MM.1S (cell line): ENCODE measurements at regions not wholly inside any gene's neighbourhood (a gene's known extent, or its start where the extent isn't known, plus 50 kb on each side); places are given as distances from the start of the nearest gene placed in this dataset.

Experiments
- DNase-seq: peaks from one replicate; pipeline ENCODE4 v3.0.0-alpha.2; 2015
- H2AFZ ChIP-seq: fragments of 300-600 bp; sonication (generic); 2 replicates; pipeline ENCODE4 v1.6.0; 2016; ENCODE audit warnings: antibody characterized with exemption, low read length
- H3F3A ChIP-seq: fragments of 300-600 bp; sonication (generic); 2 replicates; pipeline ENCODE4 v1.6.1; 2016; ENCODE audit warnings: mild to moderate bottlenecking, antibody characterized with exemption, low read length, moderate library complexity, mixed read lengths; ENCODE audit not compliant: insufficient read depth
- H3K27ac ChIP-seq: fragments of 300-600 bp; sonication (generic); 2 replicates; pipeline ENCODE4 v1.5.1; 2016; ENCODE audit warnings: mild to moderate bottlenecking, low read length
- H3K27me3 ChIP-seq: fragments of 300-600 bp; sonication (generic); replicated peaks from 2 replicates; pipeline ENCODE4 v1.6.0; 2016; ENCODE audit warnings: low read length; ENCODE audit not compliant: insufficient read depth
- H3K36me3 ChIP-seq: fragments of 300-600 bp; sonication (generic); replicated peaks from 2 replicates; pipeline ENCODE4 v1.6.1; 2016; ENCODE audit warnings: mild to moderate bottlenecking, low read length, mixed read lengths; ENCODE audit not compliant: insufficient read depth
- H3K4me1 ChIP-seq: fragments of 300-600 bp; sonication (generic); 2 replicates; pipeline ENCODE4 v1.6.1; 2016; ENCODE audit warnings: low read length, mixed read lengths
- H3K4me2 ChIP-seq: fragments of 300-600 bp; sonication (generic); 2 replicates; pipeline ENCODE4 v1.6.0; 2016; ENCODE audit warnings: low read depth, low read length
- H3K4me3 ChIP-seq: fragments of 300-600 bp; sonication (generic); 2 replicates; pipeline ENCODE4 v1.5.1; 2016; ENCODE audit warnings: low read length, mixed read lengths
- H3K79me2 ChIP-seq: fragments of 300-600 bp; sonication (generic); 2 replicates; pipeline ENCODE4 v1.6.1; 2016; ENCODE audit warnings: mixed run types, low read length, mixed read lengths
- H3K9ac ChIP-seq: fragments of 300-600 bp; sonication (generic); 2 replicates; pipeline ENCODE4 v1.6.1; 2016; ENCODE audit warnings: low read length, mixed read lengths
- H3K9me2 ChIP-seq: fragments of 300-600 bp; sonication (generic); replicated peaks from 2 replicates; pipeline ENCODE4 v1.6.1; 2016; ENCODE audit warnings: mild to moderate bottlenecking, low read length, mixed read lengths; ENCODE audit not compliant: insufficient read depth
- H3K9me3 ChIP-seq: fragments of 300-600 bp; sonication (generic); replicated peaks from 2 replicates; pipeline ENCODE4 v1.6.1; 2016; ENCODE audit warnings: mild to moderate bottlenecking, low read length, mixed read lengths; ENCODE audit not compliant: insufficient read depth
- H4K20me1 ChIP-seq: fragments of 300-600 bp; sonication (generic); 2 replicates; pipeline ENCODE4 v1.6.1; 2016; ENCODE audit warnings: mild to moderate bottlenecking, low read length, moderate library complexity, mixed read lengths; ENCODE audit not compliant: insufficient read depth
- EZH2 ChIP-seq: fragments of 300-600 bp; sonication (generic); optimal IDR thresholded peaks from 2 replicates; pipeline ENCODE3; 2017; ENCODE audit warnings: low read depth, mild to moderate bottlenecking, antibody characterized with exemption, low read length, mixed read lengths
- EZH2phosphoT487 ChIP-seq: fragments of 300-600 bp; sonication (generic); IDR thresholded peaks from 2 replicates; pipeline ENCODE4 v1.6.1; 2018; ENCODE audit warnings: antibody characterized with exemption, low read length
- TF ChIP-seq, protein P1 (sequence below): fragments of 300-600 bp; sonication (generic); IDR thresholded peaks from 2 replicates; pipeline ENCODE4 v1.5.1; 2016; ENCODE audit warnings: antibody characterized with exemption, low read length, mixed read lengths

DNA sequence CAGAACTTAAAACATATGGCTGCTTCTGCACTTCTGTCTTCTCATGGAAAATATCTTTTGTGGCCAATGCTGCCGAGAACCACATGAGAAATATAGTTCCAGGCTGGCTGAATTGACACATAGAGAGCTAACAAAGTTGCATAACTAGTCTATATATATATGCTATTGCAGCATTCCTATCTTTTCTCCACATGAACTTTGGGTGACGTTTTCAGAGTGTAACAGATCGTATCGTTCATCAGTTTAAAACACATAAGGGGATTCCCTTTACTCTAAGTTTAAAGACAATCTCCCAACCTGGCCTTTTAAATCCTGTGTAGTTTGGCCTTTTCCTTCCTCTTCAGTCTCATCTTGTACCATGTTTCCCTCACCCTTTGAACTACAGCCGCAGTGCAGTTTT is 394.2 kb upstream of the CBLB start:
- Histone ChIP-seq H3K4me1 (no peaks in the 10 kb centered on the region), H3K27ac (no peak overlapping the region), H3K27me3 (no peaks in the 10 kb centered on the region), H3K9me2 (no peaks in the 10 kb centered on the region), H3K36me3 (no peaks in the 10 kb centered on the region), H3K79me2 (no peaks in the 10 kb centered on the region), H4K20me1 (no peaks in the 10 kb centered on the region), H2AFZ (no peak overlapping the region), H3K9me3 (no peaks in the 10 kb centered on the region), H3K9ac (no peak overlapping the region), H3F3A (no peaks in the 10 kb centered on the region), H3K4me2 (no peak overlapping the region), H3K4me3 (no peak overlapping the region)
- TF ChIP-seq EZH2 (no peak), EZH2phosphoT487 (no peak)
- TF ChIP-seq, protein P1, sequence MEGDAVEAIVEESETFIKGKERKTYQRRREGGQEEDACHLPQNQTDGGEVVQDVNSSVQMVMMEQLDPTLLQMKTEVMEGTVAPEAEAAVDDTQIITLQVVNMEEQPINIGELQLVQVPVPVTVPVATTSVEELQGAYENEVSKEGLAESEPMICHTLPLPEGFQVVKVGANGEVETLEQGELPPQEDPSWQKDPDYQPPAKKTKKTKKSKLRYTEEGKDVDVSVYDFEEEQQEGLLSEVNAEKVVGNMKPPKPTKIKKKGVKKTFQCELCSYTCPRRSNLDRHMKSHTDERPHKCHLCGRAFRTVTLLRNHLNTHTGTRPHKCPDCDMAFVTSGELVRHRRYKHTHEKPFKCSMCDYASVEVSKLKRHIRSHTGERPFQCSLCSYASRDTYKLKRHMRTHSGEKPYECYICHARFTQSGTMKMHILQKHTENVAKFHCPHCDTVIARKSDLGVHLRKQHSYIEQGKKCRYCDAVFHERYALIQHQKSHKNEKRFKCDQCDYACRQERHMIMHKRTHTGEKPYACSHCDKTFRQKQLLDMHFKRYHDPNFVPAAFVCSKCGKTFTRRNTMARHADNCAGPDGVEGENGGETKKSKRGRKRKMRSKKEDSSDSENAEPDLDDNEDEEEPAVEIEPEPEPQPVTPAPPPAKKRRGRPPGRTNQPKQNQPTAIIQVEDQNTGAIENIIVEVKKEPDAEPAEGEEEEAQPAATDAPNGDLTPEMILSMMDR: no peak
- no peak for DNase-seq

DNA sequence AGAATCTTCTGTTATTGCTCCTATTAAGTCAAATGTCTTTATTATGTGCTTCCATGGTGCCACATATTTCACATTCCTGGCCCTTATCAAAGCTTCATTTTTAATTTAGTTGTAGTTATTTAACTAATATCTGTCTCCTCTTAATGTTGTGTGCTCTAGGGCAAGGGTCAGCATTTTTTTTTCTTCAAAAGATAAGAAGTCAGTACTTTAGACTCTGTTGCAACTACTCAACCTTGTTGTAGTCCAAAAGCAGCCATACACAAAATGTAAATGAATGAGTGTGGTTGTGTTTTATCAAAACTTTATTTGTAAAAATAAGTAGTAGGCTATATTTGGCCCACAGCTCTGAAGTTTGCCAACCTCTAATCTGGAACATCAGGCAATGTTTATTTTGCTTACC is 394.7 kb upstream of the CBLB start:
- Histone ChIP-seq H3K9me2 (no peaks in the 10 kb centered on the region), H3K79me2 (no peaks in the 10 kb centered on the region), H2AFZ (no peak overlapping the region), H3K4me3 (no peak overlapping the region), H3K4me2 (no peak overlapping the region), H3K4me1 (no peaks in the 10 kb centered on the region), H3K27me3 (no peaks in the 10 kb centered on the region), H3K9ac (no peak overlapping the region), H3K36me3 (no peaks in the 10 kb centered on the region), H3K27ac (no peak overlapping the region), H4K20me1 (no peaks in the 10 kb centered on the region), H3K9me3 (no peaks in the 10 kb centered on the region), H3F3A (no peaks in the 10 kb centered on the region)
- no peak for DNase-seq
- TF ChIP-seq EZH2: no peak
- TF ChIP-seq, protein P1: no peak
- TF ChIP-seq EZH2phosphoT487: no peak

- Histone ChIP-seq H3K36me3 (no peaks in the 10 kb centered on the region), H3K9ac (no peak overlapping the region), H3K9me3 (no peaks in the 10 kb centered on the region), H3K79me2 (no peaks in the 10 kb centered on the region), H2AFZ (no peak overlapping the region), H3K27ac (no peak overlapping the region), H3K9me2 (no peaks in the 10 kb centered on the region), H3K4me1 (no peaks in the 10 kb centered on the region), H4K20me1 (no peaks in the 10 kb centered on the region), H3K4me2 (no peak overlapping the region), H3K27me3 (no peaks in the 10 kb centered on the region), H3F3A (no peaks in the 10 kb centered on the region), H3K4me3 (no peak overlapping the region)
- no peak for TF ChIP-seq EZH2phosphoT487
- no peak for TF ChIP-seq EZH2
- TF ChIP-seq, protein P1: no peak
- DNase-seq: no peak
Measured at GRCh38 chr3:106265704-106266103, 396.9 kb upstream of the CBLB start.

DNA sequence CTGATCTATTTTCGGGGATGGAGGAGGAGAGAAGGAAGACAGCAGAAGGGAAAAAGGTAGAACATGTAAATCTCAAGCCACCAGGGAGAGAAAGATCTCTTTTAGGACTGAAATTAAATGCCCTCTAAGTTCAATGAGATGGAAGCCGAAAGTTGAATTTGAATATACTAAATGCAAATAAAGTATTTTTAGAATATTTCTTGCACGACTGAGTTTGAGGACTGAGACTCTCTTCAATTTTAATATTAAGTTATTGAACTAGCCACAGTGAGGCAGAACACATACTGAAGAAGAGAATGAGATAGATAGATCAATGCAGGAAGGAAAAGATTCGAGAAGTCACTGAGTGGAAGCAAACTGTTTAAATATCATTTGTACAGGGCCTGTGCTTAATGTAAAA is 399.9 kb upstream of the CBLB start:
- Histone ChIP-seq H3K4me2 (no peak overlapping the region), H3K36me3 (no peaks in the 10 kb centered on the region), H3K79me2 (no peaks in the 10 kb centered on the region), H3K4me3 (no peak overlapping the region), H3F3A (no peaks in the 10 kb centered on the region), H3K4me1 (no peaks in the 10 kb centered on the region), H3K9me2 (no peaks in the 10 kb centered on the region), H3K27ac (no peak overlapping the region), H2AFZ (no peak overlapping the region), H3K9ac (no peak overlapping the region), H3K27me3 (no peaks in the 10 kb centered on the region), H4K20me1 (no peaks in the 10 kb centered on the region), H3K9me3 (no peaks in the 10 kb centered on the region)
- no peak for TF ChIP-seq EZH2
- TF ChIP-seq, protein P1: no peak
- TF ChIP-seq EZH2phosphoT487: no peak
- DNase-seq: no peak
